T47D (cell line): ENCODE measurements at regions not wholly inside any gene's neighbourhood (a gene's known extent, or its start where the extent isn't known, plus 50 kb on each side); places are given as distances from the start of the nearest gene placed in this dataset.

Source experiments
- DNase-seq, 2 experiments: peaks; one replicate each; pipeline versions ENCODE4 v3.0.0 to v3.0.0-alpha.2; 2011 to 2012; ENCODE audit warnings: low read depth in 1 of 2, low spot score in 1 of 2
- JUND ChIP-seq: IDR thresholded peaks from 2 replicates; pipeline ENCODE4 v1.6.1; 2012; ENCODE audit warnings: low read depth
- in situ Hi-C: cut with HindIII; loops from 2 replicates; pipeline ENCODE4 v1.10.0; 2016; ENCODE audit warnings: low sequenced_read_pairs, low pct_unique_long_range_greater_than_20kb

GRCh38 chr2:41701231-41701630, 346.6 kb upstream of the PKDCC start:
- in situ Hi-C loops, result no loop called here
- TF ChIP-seq JUND, result no peak
- no peak for DNase-seq

GRCh38 chr2:41703123-41703522, 344.7 kb upstream of the PKDCC start:
- in situ Hi-C loops, result no loop called here
- no peak for TF ChIP-seq JUND
- DNase-seq, result no peak

DNA sequence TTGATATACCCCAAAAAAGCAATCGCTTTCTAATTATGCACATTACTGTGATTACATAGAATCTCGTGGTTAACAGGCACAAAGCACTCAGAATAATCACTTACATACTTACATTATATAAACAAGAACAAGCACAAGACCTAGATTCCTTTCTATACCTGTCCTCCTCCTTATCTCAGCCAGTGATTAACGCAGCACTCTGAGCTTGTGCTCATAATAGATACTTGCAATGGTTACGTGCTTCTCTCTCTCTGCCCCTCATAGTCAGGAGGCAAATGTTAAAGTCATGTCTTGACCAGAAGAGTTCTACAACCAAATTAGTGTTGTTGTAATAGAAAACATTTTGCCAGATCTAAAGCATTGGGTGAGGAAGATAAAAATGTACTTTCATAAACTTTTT, 342.2 kb upstream of the PKDCC start:
- TF ChIP-seq JUND, result no peak
- DNase-seq, result no peak
- in situ Hi-C loops, result no loop called here

DNA sequence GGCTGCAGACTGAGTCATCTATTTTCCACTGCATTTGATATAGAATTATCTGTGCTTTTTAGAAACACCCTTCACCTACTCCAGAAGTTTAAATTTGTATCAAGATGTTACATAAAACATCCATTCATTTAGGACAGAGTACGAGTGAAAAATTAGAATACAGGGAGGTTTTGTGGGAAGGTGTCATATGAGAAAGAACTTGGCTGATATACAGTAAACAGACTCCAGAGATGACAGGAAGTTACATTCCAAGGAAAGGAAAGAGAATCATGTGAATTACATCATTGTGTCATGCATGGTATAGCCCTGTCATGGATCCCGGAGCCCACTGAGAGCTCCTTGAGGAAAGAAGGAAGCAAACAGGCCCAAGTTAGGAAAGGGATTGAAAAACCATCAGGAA, 341.5 kb upstream of the PKDCC start:
- no peak for DNase-seq
- no peak for TF ChIP-seq JUND
- in situ Hi-C loops, result no loop called here

GRCh38 chr2:41707790-41708451, 339.9 kb upstream of the PKDCC start:
- DNase-seq, result no peak
- no peak for TF ChIP-seq JUND
- in situ Hi-C loops, result no loop called here

GRCh38 chr2:41709702-41710599, 337.9 kb upstream of the PKDCC start:
- DNase-seq, result no peak
- no peak for TF ChIP-seq JUND
- in situ Hi-C loops, result no loop called here

DNA sequence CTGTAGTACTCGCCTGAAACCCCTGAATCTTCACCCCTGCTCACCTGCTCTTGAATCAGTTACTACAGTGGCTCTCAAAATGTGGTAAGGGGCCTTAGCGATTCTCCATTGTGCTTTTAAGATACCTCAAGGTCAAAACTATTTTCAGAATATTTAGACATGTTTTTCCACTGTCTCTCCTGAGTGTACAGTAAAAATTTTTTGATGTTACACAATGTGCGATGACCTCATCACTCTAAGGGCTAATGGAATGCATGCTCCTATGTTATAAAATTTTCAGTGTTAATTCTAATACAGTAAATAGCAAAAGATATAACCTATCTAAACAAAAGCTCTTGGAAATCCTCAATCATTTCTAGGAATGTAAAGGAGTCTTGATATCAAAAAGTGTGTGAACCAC, 336.9 kb upstream of the PKDCC start:
- no peak for DNase-seq
- in situ Hi-C loops, result no loop called here
- TF ChIP-seq JUND, result no peak

GRCh38 chr2:41711736-41712135, 336.1 kb upstream of the PKDCC start:
- no peak for TF ChIP-seq JUND
- in situ Hi-C loops, result no loop called here
- no peak for DNase-seq

DNA sequence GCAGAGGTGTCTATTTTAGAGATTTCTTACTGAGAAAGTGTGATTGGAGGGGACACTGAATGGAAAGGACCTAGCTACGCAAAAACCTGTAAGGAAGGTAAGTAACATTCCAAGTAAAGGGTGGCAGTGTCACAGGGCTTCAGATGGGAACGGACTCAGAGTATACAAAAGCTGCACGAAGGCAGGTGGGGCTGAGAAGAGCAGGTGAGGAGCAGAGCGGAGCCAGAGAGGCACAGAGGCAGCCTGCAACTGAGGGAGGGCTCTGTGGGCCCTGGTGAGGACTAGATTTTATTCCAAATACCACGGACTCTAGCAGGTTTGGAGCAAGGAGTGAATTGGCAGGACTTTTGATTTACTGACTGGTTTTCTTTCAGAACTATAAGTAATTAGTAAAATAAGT, 331.3 kb upstream of the PKDCC start:
- TF ChIP-seq JUND, result no peak
- DNase-seq, result no peak
- in situ Hi-C loops, result no loop called here

DNA sequence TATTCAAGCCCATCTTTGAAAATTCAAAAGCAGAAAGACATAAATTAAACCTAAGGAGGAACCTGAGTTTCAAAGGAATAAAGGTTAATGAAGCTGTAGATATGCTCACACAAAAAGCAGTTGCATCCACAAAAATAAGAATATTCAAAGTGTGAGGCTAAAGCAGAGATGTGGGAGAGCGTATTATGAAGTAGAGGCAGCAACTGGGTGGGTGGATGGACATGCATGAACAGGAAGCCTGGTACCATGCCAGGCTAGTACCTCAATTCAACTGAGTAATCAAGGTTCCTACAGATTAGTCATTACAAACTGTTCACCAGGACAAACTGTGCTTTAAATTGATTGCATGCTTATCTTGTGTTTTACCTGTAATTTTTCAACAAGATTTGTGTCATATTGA, 330.0 kb upstream of the PKDCC start:
- no peak for TF ChIP-seq JUND
- in situ Hi-C loops, result no loop called here
- no peak for DNase-seq

GRCh38 chr2:41718705-41719104, 329.1 kb upstream of the PKDCC start:
- TF ChIP-seq JUND, result no peak
- in situ Hi-C loops, result no loop called here

GRCh38 chr2:41719756-41720155, 328.1 kb upstream of the PKDCC start:
- no peak for TF ChIP-seq JUND
- DNase-seq, result no peak
- in situ Hi-C loops, result no loop called here

More at GRCh38 chr2:41718705-41719104, 329.1 kb upstream of the PKDCC start:
- no peak for DNase-seq
